ENCODE measurements at regions not wholly inside any gene's neighbourhood (a gene's known extent, or its start where the extent isn't known, plus 50 kb on each side); places are given as distances from the start of the nearest gene placed in this dataset.

DNA sequence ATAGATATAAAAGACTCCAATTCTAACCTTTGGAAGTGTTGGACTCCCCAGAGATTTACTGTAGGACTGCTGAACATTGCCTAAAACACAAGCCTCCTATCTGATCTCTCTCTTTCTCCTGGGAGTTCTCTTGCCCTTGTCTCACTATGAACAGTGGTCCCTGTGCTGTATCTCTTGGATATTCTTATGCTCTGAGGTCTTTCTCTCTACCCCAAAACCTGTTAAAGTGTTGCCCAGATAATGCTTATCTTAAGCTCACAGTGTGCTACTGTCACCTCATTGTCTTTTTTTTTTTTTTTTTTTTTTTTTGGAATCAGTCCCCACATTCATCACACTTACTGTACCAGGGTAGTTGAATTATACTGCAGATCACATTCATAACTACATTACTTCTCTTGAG lies 131.0 kb upstream of the CBLB start:
- TF ChIP-seq CTCF (IDR thresholded peaks at IDR 0.05) (no peak), POLR2A (IDR thresholded peaks at IDR 0.05) (no peak)

All from Peyer's patch (tissue), 4 donors.